ENCODE measurements at regions not wholly inside any gene's neighbourhood (a gene's known extent, or its start where the extent isn't known, plus 50 kb on each side); places are given as distances from the start of the nearest gene placed in this dataset.

DNA sequence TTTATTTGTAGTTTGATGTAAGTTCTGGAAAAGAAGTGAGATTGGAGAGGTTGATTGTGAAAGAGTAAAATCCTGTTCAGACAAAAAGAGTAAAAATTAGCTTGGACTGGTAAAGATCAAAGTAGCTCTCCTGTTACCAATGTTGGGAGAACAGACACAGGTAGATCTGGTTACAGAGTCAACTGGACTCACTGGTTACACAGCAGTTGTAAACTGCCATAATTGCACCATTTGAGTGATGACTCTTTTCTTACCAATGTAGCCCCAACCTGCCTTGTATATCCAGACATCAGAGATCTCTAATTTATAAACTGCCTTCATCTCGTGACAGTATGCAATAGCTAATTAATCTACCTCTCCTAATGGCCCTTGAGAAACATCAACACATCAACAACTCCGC lies 165.6 kb upstream of the PRSS16 start:
- Histone ChIP-seq H3K4me1 (ENCODE audit: control insufficient read depth, insufficient read depth, low read length) (no peaks in the 10 kb centered on the region), H3K14ac (replicated peaks; ENCODE audit: low read depth, low read length) (no peak overlapping the region), H2AFZ (replicated peaks; ENCODE audit: low read length, poor library complexity) (no peak overlapping the region), H4K91ac (ENCODE audit: insufficient read depth, low read depth, low read length) (no peak overlapping the region), H4K5ac (ENCODE audit: low read depth, low read length) (no peak overlapping the region), H3K9me1 (ENCODE audit: insufficient read depth, low read length) (no peaks in the 10 kb centered on the region), H3K27me3 (ENCODE audit: control insufficient read depth, insufficient read depth, low read length) (peaks cover 2% of the 10 kb centered on the region), H2BK120ac (ENCODE audit: low read depth, low read length) (no peak overlapping the region), H2BK5ac (ENCODE audit: low read depth, low read length, poor library complexity, severe bottlenecking) (no peak overlapping the region), H2AK9ac (replicated peaks; ENCODE audit: low read depth, low read length, poor library complexity) (no peak overlapping the region), H3K4me3 (ENCODE audit: insufficient read depth, low read depth, low read length) (no peak overlapping the region), H3K4ac (ENCODE audit: low read depth, low read length) (no peak overlapping the region), H3K9ac (ENCODE audit: low read depth, low read length) (no peak overlapping the region), H3K9me3 (ENCODE audit: control insufficient read depth, insufficient read depth, low read length) (no peaks in the 10 kb centered on the region), H4K20me1 (ENCODE audit: insufficient read depth, low read length) (no peaks in the 10 kb centered on the region), H2BK20ac (ENCODE audit: low read depth, low read length) (no peak overlapping the region), H3K79me1 (ENCODE audit: low read depth in 1 of 2, low read length in 2 of 2) (no peaks in the 10 kb centered on the region), H3K18ac (ENCODE audit: low read depth, low read length) (no peak overlapping the region), H3K36me3 (ENCODE audit: control insufficient read depth, insufficient read depth, low read length) (no peaks in the 10 kb centered on the region), H3K27ac (ENCODE audit: insufficient read depth, low read length) (no peak overlapping the region), H3K23ac (ENCODE audit: low read depth, low read length) (no peak overlapping the region), H2AK5ac (ENCODE audit: low read depth, low read length) (no peak overlapping the region), H2BK15ac (ENCODE audit: low read depth, low read length) (no peak overlapping the region), H3K56ac (ENCODE audit: extremely low read depth, insufficient read depth, low read length) (no peak overlapping the region), H3K4me2 (ENCODE audit: low read depth, low read length) (no peak overlapping the region), H4K8ac (ENCODE audit: low read depth in 2 of 2, low read length in 2 of 2) (no peak overlapping the region)
- ChIA-PET CTCF (no interaction called here), POLR2A (ENCODE audit: unreplicated experiment) (no interaction called here)
- DNase-seq (no peak), ATAC-seq (ENCODE audit: low read depth) (no peak)
- in situ Hi-C loops (cut with MboI; ENCODE audit: low sequenced_read_pairs) (loop anchor here (5.0 kb wide), 1 partner anchor 475 kb away; no protein-coding TSS in a partner anchor), dilution Hi-C loops (cut with HindIII; ENCODE audit: low sequenced_read_pairs, unreplicated experiment) (no loop called here), intact Hi-C loops (cut with micrococcal nuclease) (no loop called here)
- BruUV-seq (replicated peaks): no TSS peak
- no peak for TF ChIP-seq CEBPB (IDR thresholded peaks at IDR 0.05; ENCODE audit: low read depth, low read length)
- TF ChIP-seq MXI1 (IDR thresholded peaks at IDR 0.05; ENCODE audit: borderline replicate concordance, low read depth, low read length): no peak
- no peak for TF ChIP-seq NFE2L2 (IDR thresholded peaks at IDR 0.05; ENCODE audit: low read depth, low read length)
- TF ChIP-seq RCOR1 (IDR thresholded peaks at IDR 0.05; ENCODE audit: insufficient replicate concordance, low read length): no peak
- no peak for TF ChIP-seq BHLHE40 (IDR thresholded peaks at IDR 0.05; ENCODE audit: low read depth, low read length)
- no peak for TF ChIP-seq RAD21 (IDR thresholded peaks at IDR 0.05; ENCODE audit: low read length)
- 20% methylated on average over 1 of the region's 2 CpGs; no CpG with 5 or more reads in 1 of the 2 experiments for WGBS, 2 experiments (ENCODE audit: extremely low coverage in 2 of 2, insufficient read length in 1 of 2)

Data from IMR-90 (cell line).